Astrocyte of the cerebellum (primary cell): ENCODE measurements at regions not wholly inside any gene's neighbourhood (a gene's known extent, or its start where the extent isn't known, plus 50 kb on each side); places are given as distances from the start of the nearest gene placed in this dataset.

Source experiments
- DNase-seq: peaks from one replicate; pipeline ENCODE4 v3.0.0-alpha.2; 2011; ENCODE audit warnings: low read depth
- H3K4me3 ChIP-seq: 2 replicates; pipeline ENCODE4 v1.5.1; 2011; ENCODE audit warnings: mild to moderate bottlenecking, low read depth, low read length, moderate library complexity
- in situ Hi-C: cut with HindIII; loops from 2 replicates; pipeline ENCODE4 v1.10.0; 2017; ENCODE audit warnings: low sequenced_read_pairs
- TF ChIP-seq, protein P1 (sequence below): IDR thresholded peaks from 2 replicates; pipeline ENCODE4 v1.5.1; 2012; ENCODE audit warnings: low read length, low read depth, moderate library complexity, mild to moderate bottlenecking; ENCODE audit errors: missing control alignments

DNA sequence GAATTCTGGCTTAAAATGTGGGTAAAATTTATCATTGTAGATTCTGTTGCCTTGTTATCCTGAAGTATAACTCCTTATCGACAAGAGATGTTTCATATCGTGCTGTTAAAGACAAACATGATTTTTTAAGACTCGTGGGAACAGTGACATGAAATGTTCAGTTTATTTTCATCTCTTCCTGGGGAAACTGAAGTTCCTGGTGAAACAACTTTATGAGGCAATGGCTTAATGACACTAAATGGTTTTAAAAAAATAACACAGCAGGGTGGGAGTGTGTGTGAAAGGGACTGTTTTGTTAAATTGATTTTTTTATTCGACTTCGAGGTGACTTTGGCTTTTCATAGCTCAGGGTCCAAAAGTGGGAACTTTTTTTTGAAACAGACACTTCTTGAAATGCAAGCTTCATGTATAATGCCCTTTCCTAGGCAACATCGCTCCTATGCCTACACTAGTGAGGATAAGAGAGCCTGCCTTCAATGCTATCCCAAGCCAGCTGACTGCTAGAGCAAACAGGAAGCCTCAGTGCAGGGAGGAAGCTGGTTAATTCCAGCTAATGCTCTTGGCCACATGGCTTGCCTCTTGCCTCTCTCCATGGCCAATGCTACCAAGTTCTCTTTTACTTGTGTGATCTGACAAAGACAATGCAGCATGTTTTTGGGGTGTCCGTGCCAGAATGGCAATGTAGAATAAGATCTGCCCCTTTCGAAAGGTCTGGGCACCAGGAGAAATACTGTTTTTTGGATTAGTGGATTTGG lies 57.8 kb downstream of the PABIR2 start:
- in situ Hi-C loops, result no loop called here
- H3K4me3 ChIP-seq, result no peak overlapping the region
- DNase-seq, result no peak
- TF ChIP-seq, protein P1, sequence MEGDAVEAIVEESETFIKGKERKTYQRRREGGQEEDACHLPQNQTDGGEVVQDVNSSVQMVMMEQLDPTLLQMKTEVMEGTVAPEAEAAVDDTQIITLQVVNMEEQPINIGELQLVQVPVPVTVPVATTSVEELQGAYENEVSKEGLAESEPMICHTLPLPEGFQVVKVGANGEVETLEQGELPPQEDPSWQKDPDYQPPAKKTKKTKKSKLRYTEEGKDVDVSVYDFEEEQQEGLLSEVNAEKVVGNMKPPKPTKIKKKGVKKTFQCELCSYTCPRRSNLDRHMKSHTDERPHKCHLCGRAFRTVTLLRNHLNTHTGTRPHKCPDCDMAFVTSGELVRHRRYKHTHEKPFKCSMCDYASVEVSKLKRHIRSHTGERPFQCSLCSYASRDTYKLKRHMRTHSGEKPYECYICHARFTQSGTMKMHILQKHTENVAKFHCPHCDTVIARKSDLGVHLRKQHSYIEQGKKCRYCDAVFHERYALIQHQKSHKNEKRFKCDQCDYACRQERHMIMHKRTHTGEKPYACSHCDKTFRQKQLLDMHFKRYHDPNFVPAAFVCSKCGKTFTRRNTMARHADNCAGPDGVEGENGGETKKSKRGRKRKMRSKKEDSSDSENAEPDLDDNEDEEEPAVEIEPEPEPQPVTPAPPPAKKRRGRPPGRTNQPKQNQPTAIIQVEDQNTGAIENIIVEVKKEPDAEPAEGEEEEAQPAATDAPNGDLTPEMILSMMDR, result no peak

DNA sequence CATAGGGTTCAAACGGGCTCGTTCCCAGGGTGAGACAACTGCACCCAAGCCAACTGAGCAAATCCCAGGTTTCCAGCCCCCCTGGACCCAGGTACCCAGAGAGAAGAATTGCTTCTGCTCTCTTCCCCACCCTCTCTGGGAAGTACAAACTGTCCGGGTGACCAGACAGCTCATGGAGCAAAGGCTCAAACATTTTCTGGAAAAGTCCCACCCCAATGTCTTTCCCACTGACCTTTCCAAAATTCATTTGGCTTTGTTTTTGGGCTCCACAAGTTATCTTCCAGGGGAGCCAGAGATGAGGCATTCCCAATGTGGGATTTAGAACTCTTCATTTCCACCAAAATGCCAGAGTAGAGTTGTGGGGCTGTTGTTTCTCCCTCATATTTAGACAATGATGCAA lies 58.6 kb downstream of the PABIR2 start:
- in situ Hi-C loops, result no loop called here
- no peak for DNase-seq
- TF ChIP-seq, protein P1, result no peak
- no peak overlapping the region for H3K4me3 ChIP-seq

DNA sequence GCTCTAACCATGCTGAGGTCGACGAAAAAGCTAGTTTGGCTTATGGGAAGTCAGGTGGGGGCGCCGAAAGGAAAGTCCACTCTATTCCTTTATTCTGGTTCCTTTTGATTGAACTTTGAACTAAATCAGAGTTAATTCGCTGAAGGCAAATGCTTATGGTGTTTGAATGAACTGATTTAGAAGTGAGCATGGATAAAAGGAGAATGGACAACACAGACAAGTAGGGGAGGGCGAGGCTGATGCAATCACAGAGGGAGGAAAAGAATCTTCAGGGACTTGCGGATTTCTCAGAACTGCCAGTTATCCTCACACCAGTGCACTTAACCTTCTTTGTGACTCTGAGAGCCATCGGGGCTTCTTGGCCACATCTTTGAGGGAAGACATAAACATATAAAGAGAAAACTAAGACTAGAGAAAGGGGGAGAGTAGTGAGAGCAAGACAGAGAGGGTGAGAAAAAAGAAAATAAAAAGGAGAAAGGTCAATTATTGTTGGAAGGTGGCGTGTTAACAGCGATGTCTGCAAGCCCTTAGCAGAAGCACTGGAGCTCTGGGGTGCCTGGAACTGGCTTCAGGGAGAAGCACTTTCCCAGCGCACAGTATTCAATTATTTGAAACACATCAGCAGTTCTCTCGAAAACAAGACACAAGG lies 59.2 kb downstream of the PABIR2 start:
- no peak for DNase-seq
- no peak overlapping the region for H3K4me3 ChIP-seq
- TF ChIP-seq, protein P1, result no peak
- in situ Hi-C loops, result no loop called here

DNA sequence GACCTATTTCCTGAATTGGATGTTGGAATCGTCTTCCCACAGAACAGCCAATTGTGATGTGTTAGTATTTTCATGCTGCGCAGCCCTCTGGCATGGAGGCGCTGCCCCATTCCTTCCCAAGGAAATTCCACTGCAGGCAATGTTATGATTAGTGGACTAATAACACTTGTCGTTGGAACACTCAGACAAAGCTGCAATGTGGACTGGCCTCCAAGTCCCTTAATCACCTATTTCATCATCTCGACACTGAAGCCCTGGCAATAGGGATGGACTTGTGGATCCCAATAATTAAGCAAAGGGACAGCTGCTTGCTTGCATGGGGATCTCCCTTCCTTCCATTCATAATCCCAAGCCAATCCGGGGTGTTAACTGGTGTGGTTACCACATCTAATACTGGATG lies 59.9 kb downstream of the PABIR2 start:
- in situ Hi-C loops, result no loop called here
- no peak overlapping the region for H3K4me3 ChIP-seq
- no peak for DNase-seq
- TF ChIP-seq, protein P1, result no peak

DNA sequence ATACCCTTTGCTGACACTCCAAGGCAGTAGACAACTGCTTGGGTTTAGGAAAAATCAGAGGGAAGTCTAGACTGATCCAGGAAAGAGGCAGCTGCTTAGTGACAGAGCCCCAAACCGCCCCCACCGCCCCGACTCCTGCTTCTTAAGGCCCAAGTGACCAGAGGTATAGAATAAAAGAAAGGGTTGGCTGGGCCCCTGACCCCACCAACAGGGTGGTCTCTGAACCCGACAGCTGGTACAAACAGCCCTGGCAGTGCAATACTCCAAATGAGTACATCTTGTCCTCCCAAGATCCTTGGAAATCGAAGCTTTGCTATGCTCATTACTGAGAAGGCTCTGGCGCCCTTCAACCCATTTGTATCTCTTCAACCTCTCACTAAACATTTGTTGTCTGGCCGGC lies 60.6 kb downstream of the PABIR2 start:
- DNase-seq, result no peak
- in situ Hi-C loops, result no loop called here
- H3K4me3 ChIP-seq, result no peak overlapping the region
- TF ChIP-seq, protein P1, result no peak

DNA sequence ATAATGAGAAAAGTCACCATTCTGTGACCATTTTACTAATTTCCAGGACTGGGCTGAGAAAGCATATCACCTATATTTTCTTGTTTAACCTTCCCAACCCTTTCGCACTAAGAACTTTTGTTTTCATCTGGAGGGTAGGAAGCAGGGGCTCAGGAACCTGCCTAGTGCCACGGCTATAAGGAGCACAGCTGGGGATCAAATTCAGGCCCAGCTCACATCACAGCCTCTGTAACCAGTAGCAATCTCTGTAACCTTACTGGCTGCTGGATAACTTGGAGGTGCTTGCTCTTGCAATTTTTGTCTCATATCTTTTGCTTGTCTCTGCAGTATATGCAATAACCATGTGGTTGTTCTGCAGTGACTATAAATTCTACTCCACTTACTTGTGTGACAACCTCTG lies 62.0 kb downstream of the PABIR2 start:
- no peak for DNase-seq
- in situ Hi-C loops, result no loop called here
- no peak overlapping the region for H3K4me3 ChIP-seq
- TF ChIP-seq, protein P1, result no peak
